GM23338 (cell line): ENCODE measurements at regions not wholly inside any gene's neighbourhood (a gene's known extent, or its start where the extent isn't known, plus 50 kb on each side); places are given as distances from the start of the nearest gene placed in this dataset.

ENCODE experiments used
- ATAC-seq: fragments of 200-7000 bp; cut with Tn5 transposase; 3 replicates; pipeline ENCODE4 v1.9.1; 2020
- DNase-seq: peaks from one replicate; pipeline ENCODE4 v3.0.0-alpha.2; 2015; ENCODE audit warnings: low spot score
- H2AFZ ChIP-seq: fragments of 200-600 bp; sonication (generic); 2 replicates; pipeline ENCODE4 v1.8.0; 2016; ENCODE audit warnings: antibody characterized with exemption, mild to moderate bottlenecking, moderate library complexity
- H3F3A ChIP-seq: fragments of 200-600 bp; sonication (generic); replicated peaks from 2 replicates; pipeline ENCODE4 v1.8.0; 2017; ENCODE audit warnings: antibody characterized with exemption, mixed run types, low read depth
- H3K27ac ChIP-seq: fragments of 200-600 bp; sonication (generic); 2 replicates; pipeline ENCODE4 v1.6.1; 2016; ENCODE audit warnings: low read depth
- H3K27me3 ChIP-seq: fragments of 200-600 bp; sonication (generic); 2 replicates; pipeline ENCODE4 v1.8.0; 2016; ENCODE audit warnings: mild to moderate bottlenecking, mixed run types, moderate library complexity; ENCODE audit not compliant: insufficient read depth
- H3K36me3 ChIP-seq: fragments of 200-600 bp; sonication (generic); 2 replicates; pipeline ENCODE4 v1.8.0; 2016; ENCODE audit warnings: mild to moderate bottlenecking; ENCODE audit not compliant: insufficient read depth
- H3K4me1 ChIP-seq: fragments of 200-600 bp; sonication (generic); 2 replicates; pipeline ENCODE4 v1.8.0; 2016; ENCODE audit warnings: mild to moderate bottlenecking, moderate library complexity; ENCODE audit not compliant: insufficient read depth
- H3K4me2 ChIP-seq: fragments of 200-600 bp; sonication (generic); 2 replicates; pipeline ENCODE4 v1.7.1; 2017; ENCODE audit warnings: mixed run types
- H3K4me3 ChIP-seq: fragments of 200-600 bp; sonication (generic); 2 replicates; pipeline ENCODE4 v1.6.1; 2016; ENCODE audit warnings: mixed run types
- H3K79me2 ChIP-seq: fragments of 200-600 bp; sonication (generic); replicated peaks from 2 replicates; pipeline ENCODE4 v1.8.0; 2017; ENCODE audit warnings: mild to moderate bottlenecking; ENCODE audit not compliant: insufficient read depth
- H3K9me2 ChIP-seq: fragments of 200-600 bp; sonication (generic); 2 replicates; pipeline ENCODE4 v1.8.0; 2017; ENCODE audit not compliant: insufficient read depth
- H4K20me1 ChIP-seq: fragments of 200-600 bp; sonication (generic); replicated peaks from 2 replicates; pipeline ENCODE4 v1.8.0; 2017; ENCODE audit warnings: mild to moderate bottlenecking; ENCODE audit not compliant: insufficient read depth
- H3K27ac Mint-ChIP-seq: 2 replicates; pipeline ENCODE4 v1.8.0; 2020; ENCODE audit warnings: inconsistent platforms, mild to moderate bottlenecking, moderate library complexity, mixed read lengths
- H3K27me3 Mint-ChIP-seq: 3 replicates; pipeline ENCODE4 v1.8.0; 2022; ENCODE audit warnings: low read depth, mild to moderate bottlenecking, moderate library complexity, mixed read lengths, inconsistent platforms; ENCODE audit not compliant: insufficient read depth, poor library complexity
- H3K36me3 Mint-ChIP-seq: 3 replicates; pipeline ENCODE4 v1.8.0; 2021; ENCODE audit warnings: low read depth, mild to moderate bottlenecking, inconsistent platforms, moderate library complexity, mixed read lengths
- H3K4me1 Mint-ChIP-seq: 3 replicates; pipeline ENCODE4 v1.8.0; 2020; ENCODE audit warnings: mild to moderate bottlenecking, inconsistent platforms, mixed read lengths
- H3K4me3 Mint-ChIP-seq: 3 replicates; pipeline ENCODE4 v1.8.0; 2021; ENCODE audit warnings: moderate library complexity, mild to moderate bottlenecking, inconsistent platforms, mixed read lengths
- H3K9me3 Mint-ChIP-seq: 3 replicates; pipeline ENCODE4 v1.8.0; 2020; ENCODE audit warnings: moderate library complexity, mild to moderate bottlenecking, inconsistent platforms, mixed read lengths
- CREB1 ChIP-seq: fragments of 250-450 bp; sonication (Bioruptor Pico); IDR thresholded peaks from 2 replicates; pipeline ENCODE4 v1.5.0; 2020; ENCODE audit warnings: low read depth, mild to moderate bottlenecking, moderate library complexity
- CTCF ChIP-seq, 2 experiments: fragments of 200-600 bp in 1 of 2; sonication (generic) in 1 of 2; conservative IDR thresholded peaks; 2 replicates each; pipeline versions ENCODE4 v1.5.1 to v1.6.1; 2016 to 2017; ENCODE audit warnings: antibody characterized with exemption in 2 of 2, low read depth in 2 of 2, mild to moderate bottlenecking in 2 of 2, moderate library complexity in 1 of 2
- ETS1 ChIP-seq: IDR thresholded peaks from 2 replicates; pipeline ENCODE4 v1.6.1; 2016; ENCODE audit warnings: antibody characterized with exemption
- EZH2 ChIP-seq: fragments of 200-600 bp; sonication (generic); IDR thresholded peaks from one replicate; pipeline ENCODE4 v1.8.0; 2017; ENCODE audit warnings: antibody characterized with exemption, mild to moderate bottlenecking, low read depth; ENCODE audit not compliant: unreplicated experiment
- EZH2phosphoT487 ChIP-seq: fragments of 200-600 bp; sonication (generic); IDR thresholded peaks from one replicate; pipeline ENCODE4 v1.8.1; 2018; ENCODE audit warnings: antibody characterized with exemption; ENCODE audit not compliant: unreplicated experiment
- JUNB ChIP-seq: IDR thresholded peaks from one replicate; pipeline ENCODE4 v1.6.1; 2016; ENCODE audit warnings: antibody characterized with exemption; ENCODE audit not compliant: unreplicated experiment
- NANOG ChIP-seq: IDR thresholded peaks from 2 replicates; pipeline ENCODE4 v1.6.1; 2016; ENCODE audit warnings: antibody characterized with exemption, borderline replicate concordance
- POLR2AphosphoS5 ChIP-seq: IDR thresholded peaks from 2 replicates; pipeline ENCODE4 v1.6.1; 2016; ENCODE audit warnings: antibody characterized with exemption, low read depth
- REST ChIP-seq: IDR thresholded peaks from one replicate; pipeline ENCODE4 v1.6.1; 2018; ENCODE audit warnings: antibody characterized with exemption; ENCODE audit not compliant: unreplicated experiment
- STAT1 ChIP-seq: IDR thresholded peaks from one replicate; pipeline ENCODE4 v1.6.1; 2016; ENCODE audit warnings: antibody characterized with exemption; ENCODE audit not compliant: unreplicated experiment
- ZNF114 ChIP-seq: fragments of 250-450 bp; sonication (Bioruptor Pico); IDR thresholded peaks from 2 replicates; pipeline ENCODE4 v1.5.0; 2020; ENCODE audit warnings: mild to moderate bottlenecking, moderate library complexity
- ZNF331 ChIP-seq: fragments of 250-450 bp; sonication (Bioruptor Pico); IDR thresholded peaks from 2 replicates; pipeline ENCODE4 v1.5.0; 2020; ENCODE audit warnings: low read depth, mild to moderate bottlenecking, moderate library complexity
- TF ChIP-seq, protein P1 (sequence below): fragments of 250-450 bp; sonication (Bioruptor Pico); IDR thresholded peaks from 2 replicates; pipeline ENCODE4 v1.5.0; 2020; ENCODE audit warnings: mild to moderate bottlenecking, moderate library complexity

- H3K27me3 Mint-ChIP-seq, result peaks cover 9% of the 10 kb centered on the region
- DNase-seq (no peak), ATAC-seq (no peak)
- H3K4me1 ChIP-seq, result peaks cover 8% of the 10 kb centered on the region
- H4K20me1 ChIP-seq, result no peaks in the 10 kb centered on the region
- no peaks in the 10 kb centered on the region for H3F3A ChIP-seq
- H3K4me3 ChIP-seq, result no peak overlapping the region
- H3K9me2 ChIP-seq, result no peaks in the 10 kb centered on the region; the same call in 1 of the 2 replicates
- no peaks in the 10 kb centered on the region for H3K27me3 ChIP-seq
- no peak overlapping the region for H3K4me2 ChIP-seq
- peaks cover 4% of the 10 kb centered on the region; the same call in 1 of the 3 replicates for H3K36me3 Mint-ChIP-seq
- no peak overlapping the region for H3K27ac ChIP-seq
- peaks cover 11% of the 10 kb centered on the region for H3K9me3 Mint-ChIP-seq
- H3K4me3 Mint-ChIP-seq, result no peak overlapping the region
- H3K27ac Mint-ChIP-seq, result no peak overlapping the region
- TF ChIP-seq CTCF (conservative IDR thresholded peaks at IDR 0.05; ENCODE audit: low read depth in 2 of 2) (no peak), ETS1 (no peak), POLR2AphosphoS5 (no peak), JUNB (no peak), STAT1 (no peak), ZNF114 (CRISPR knock-in tag) (no peak), REST (no peak), NANOG (no peak), EZH2 (no peak), CREB1 (CRISPR knock-in tag) (no peak), EZH2phosphoT487 (no peak), ZNF331 (CRISPR knock-in tag) (no peak)
- TF ChIP-seq, protein P1, sequence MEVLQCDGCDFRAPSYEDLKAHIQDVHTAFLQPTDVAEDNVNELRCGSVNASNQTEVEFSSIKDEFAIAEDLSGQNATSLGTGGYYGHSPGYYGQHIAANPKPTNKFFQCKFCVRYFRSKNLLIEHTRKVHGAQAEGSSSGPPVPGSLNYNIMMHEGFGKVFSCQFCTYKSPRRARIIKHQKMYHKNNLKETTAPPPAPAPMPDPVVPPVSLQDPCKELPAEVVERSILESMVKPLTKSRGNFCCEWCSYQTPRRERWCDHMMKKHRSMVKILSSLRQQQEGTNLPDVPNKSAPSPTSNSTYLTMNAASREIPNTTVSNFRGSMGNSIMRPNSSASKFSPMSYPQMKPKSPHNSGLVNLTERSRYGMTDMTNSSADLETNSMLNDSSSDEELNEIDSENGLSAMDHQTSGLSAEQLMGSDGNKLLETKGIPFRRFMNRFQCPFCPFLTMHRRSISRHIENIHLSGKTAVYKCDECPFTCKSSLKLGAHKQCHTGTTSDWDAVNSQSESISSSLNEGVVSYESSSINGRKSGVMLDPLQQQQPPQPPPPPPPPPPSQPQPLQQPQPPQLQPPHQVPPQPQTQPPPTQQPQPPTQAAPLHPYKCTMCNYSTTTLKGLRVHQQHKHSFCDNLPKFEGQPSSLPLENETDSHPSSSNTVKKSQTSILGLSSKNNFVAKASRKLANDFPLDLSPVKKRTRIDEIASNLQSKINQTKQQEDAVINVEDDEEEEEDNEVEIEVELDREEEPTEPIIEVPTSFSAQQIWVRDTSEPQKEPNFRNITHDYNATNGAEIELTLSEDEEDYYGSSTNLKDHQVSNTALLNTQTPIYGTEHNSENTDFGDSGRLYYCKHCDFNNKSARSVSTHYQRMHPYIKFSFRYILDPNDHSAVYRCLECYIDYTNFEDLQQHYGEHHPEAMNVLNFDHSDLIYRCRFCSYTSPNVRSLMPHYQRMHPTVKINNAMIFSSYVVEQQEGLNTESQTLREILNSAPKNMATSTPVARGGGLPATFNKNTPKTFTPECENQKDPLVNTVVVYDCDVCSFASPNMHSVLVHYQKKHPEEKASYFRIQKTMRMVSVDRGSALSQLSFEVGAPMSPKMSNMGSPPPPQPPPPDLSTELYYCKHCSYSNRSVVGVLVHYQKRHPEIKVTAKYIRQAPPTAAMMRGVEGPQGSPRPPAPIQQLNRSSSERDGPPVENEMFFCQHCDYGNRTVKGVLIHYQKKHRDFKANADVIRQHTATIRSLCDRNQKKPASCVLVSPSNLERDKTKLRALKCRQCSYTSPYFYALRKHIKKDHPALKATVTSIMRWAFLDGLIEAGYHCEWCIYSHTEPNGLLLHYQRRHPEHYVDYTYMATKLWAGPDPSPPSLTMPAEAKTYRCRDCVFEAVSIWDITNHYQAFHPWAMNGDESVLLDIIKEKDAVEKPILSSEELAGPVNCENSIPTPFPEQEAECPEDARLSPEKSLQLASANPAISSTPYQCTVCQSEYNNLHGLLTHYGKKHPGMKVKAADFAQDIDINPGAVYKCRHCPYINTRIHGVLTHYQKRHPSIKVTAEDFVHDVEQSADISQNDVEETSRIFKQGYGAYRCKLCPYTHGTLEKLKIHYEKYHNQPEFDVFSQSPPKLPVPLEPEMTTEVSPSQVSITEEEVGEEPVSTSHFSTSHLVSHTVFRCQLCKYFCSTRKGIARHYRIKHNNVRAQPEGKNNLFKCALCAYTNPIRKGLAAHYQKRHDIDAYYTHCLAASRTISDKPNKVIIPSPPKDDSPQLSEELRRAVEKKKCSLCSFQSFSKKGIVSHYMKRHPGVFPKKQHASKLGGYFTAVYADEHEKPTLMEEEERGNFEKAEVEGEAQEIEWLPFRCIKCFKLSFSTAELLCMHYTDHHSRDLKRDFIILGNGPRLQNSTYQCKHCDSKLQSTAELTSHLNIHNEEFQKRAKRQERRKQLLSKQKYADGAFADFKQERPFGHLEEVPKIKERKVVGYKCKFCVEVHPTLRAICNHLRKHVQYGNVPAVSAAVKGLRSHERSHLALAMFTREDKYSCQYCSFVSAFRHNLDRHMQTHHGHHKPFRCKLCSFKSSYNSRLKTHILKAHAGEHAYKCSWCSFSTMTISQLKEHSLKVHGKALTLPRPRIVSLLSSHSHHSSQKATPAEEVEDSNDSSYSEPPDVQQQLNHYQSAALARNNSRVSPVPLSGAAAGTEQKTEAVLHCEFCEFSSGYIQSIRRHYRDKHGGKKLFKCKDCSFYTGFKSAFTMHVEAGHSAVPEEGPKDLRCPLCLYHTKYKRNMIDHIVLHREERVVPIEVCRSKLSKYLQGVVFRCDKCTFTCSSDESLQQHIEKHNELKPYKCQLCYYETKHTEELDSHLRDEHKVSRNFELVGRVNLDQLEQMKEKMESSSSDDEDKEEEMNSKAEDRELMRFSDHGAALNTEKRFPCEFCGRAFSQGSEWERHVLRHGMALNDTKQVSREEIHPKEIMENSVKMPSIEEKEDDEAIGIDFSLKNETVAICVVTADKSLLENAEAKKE (CRISPR knock-in tag), result no peak
- no peaks in the 10 kb centered on the region for H3K79me2 ChIP-seq
- H2AFZ ChIP-seq, result no peak overlapping the region
- H3K4me1 Mint-ChIP-seq, result peaks cover 16% of the 10 kb centered on the region
- H3K36me3 ChIP-seq, result no peaks in the 10 kb centered on the region
Observed at GRCh38 chr17:74147966-74148365, 55.5 kb upstream of the RPL38 start.
